Mammary epithelial cell (primary cell): ENCODE measurements at regions not wholly inside any gene's neighbourhood (a gene's known extent, or its start where the extent isn't known, plus 50 kb on each side); places are given as distances from the start of the nearest gene placed in this dataset.
"Not testable (repeated sequence)": the region's sequence is repeated elsewhere in the genome, so short reads cannot be mapped to it uniquely, and the experiment has no call there.

Experiments
- EZH2 ChIP-seq: IDR thresholded peaks from 2 replicates; pipeline ENCODE4 v1.6.1; 2012; ENCODE audit warnings: low read length, inconsistent platforms, borderline replicate concordance
- TF ChIP-seq, protein P1 (sequence below), 2 donors: IDR thresholded peaks in 1 of 2; conservative IDR thresholded peaks in 1 of 2; 2 replicates each; pipeline ENCODE4 v1.5.1; 2011 to 2012; ENCODE audit warnings: inconsistent platforms in 2 of 2, low read length in 2 of 2, mild to moderate bottlenecking in 2 of 2, control low read depth in 1 of 2, low read depth in 1 of 2; ENCODE audit not compliant: insufficient read depth in 1 of 2; ENCODE audit errors: extremely low read depth in 1 of 2

DNA sequence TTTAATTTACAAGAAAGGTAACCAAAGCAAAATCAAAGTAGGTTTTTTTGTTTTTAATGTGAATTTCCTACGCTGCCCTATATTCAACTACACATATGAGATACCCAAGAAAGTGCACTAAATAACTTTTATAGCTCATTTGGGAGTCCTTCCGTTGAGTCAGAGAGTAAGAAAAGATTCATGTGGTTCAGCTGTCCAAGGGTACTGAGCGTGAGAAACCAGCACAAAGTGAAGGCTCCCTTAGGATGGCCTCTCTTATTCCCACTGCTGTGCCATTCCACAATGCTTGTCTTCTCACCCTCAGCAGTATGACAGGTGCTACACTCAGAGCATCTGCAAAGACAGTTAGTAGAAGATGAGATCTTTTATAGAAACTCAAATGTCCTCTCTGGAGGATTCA is 85.8 kb upstream of the POMZP3 start:
- TF ChIP-seq, protein P1, sequence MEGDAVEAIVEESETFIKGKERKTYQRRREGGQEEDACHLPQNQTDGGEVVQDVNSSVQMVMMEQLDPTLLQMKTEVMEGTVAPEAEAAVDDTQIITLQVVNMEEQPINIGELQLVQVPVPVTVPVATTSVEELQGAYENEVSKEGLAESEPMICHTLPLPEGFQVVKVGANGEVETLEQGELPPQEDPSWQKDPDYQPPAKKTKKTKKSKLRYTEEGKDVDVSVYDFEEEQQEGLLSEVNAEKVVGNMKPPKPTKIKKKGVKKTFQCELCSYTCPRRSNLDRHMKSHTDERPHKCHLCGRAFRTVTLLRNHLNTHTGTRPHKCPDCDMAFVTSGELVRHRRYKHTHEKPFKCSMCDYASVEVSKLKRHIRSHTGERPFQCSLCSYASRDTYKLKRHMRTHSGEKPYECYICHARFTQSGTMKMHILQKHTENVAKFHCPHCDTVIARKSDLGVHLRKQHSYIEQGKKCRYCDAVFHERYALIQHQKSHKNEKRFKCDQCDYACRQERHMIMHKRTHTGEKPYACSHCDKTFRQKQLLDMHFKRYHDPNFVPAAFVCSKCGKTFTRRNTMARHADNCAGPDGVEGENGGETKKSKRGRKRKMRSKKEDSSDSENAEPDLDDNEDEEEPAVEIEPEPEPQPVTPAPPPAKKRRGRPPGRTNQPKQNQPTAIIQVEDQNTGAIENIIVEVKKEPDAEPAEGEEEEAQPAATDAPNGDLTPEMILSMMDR (conservative IDR thresholded peaks at IDR 0.05 in 1 of 2, IDR thresholded peaks at IDR 0.05 in 1 of 2; ENCODE audit: extremely low read depth in 1 of 2, insufficient read depth in 1 of 2, low read depth in 1 of 2, low read length in 2 of 2): not testable (repeated sequence)
- TF ChIP-seq EZH2: not testable (repeated sequence)
